ENCODE measurements at regions not wholly inside any gene's neighbourhood (a gene's known extent, or its start where the extent isn't known, plus 50 kb on each side); places are given as distances from the start of the nearest gene placed in this dataset.

DNA sequence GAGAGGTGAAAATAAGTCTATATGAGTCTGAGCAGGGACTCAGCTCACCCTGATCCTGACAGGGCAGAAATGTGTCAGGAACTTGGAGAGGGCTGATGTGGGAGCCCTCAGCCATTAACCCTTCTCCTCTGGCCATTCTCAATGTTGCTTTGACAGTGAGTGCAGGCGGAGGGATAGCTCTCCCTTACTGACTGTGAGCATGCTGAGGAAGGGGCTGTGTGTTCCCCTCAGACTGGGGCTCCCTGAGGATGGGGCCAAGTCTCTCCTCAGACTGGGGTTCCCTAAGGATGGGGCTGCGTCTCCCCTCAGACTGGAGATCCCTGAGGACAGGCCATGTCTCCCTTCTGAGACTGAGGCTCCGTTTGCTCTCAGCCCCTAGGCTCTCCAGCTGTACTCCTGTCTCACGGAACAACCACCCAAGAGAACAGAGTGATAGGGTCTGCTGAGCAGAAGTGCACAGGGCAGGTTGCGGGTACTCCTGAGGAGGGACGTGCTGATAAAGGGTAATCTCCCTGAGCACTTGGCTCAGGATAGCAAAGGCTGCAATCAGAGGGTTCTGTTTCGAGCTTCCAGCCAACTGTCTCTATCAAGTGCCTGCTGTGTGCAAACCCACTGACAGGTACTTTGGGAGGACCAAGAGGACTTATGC lies 141.0 kb downstream of the MRPL14 start:
- in situ Hi-C loops (cut with HindIII; ENCODE audit: low sequenced_read_pairs): no loop called here

DNA sequence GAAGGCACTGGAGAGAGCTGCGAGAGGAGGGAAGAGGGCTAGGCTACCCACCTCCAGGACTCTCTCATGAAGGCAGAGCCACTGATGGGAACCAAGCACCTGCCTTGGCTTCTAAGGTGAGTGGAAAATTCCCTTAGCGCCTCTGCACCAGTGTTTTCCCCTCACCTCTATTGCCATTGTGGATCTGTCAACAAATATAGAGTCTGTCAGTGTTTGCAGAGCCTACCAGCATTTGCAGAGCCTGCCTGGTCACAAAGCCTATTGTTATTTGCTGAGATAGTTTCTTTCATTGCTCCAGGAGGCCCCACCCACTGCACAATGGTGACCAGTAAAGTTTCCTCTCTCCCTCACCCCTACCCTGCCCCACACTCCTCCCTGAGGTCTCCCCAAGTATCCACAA lies 141.9 kb downstream of the MRPL14 start:
- in situ Hi-C loops (cut with HindIII; ENCODE audit: low sequenced_read_pairs): no loop called here

DNA sequence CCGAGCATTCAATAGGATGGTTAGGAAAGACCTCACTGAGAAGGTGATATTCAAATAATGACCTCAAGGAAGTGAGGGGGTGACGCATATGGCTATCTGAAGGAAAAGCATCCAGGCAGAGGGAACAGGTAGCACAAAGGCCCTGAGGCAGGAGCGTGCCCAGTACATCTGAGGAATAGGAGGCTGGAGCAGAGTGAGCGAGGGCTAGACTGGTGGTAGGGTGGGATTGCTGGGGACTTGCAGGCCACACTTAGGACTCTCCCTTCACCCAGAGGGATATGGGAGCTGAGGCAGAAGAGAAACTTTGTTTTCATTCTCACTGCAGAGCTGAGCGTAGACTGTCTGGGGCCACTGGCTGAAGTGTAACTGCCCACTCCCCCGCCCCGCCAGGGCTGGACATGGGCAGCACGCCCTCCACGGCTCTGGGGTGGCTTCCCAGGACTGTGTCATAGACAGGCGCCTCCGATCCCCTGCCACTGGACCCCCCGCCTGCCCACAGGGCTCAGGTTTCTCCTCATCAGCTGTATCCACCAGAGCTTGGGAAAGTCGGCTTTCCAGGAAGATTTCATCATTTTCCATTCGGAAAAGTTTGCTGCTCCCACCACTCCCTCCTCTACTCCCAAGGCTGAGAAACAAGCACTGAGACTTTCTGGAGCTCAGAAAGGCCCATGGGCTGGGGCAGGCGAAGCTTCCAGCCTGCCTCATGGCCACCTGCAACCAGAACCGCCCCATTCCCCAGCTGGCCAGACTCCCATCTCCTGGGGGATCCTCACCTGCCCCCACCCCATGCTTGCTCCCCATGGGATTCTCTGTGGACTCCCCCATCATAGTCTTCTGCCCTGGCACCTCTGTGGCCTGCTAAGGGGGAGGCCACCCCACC lies 142.6 kb downstream of the MRPL14 start:
- in situ Hi-C loops (cut with HindIII; ENCODE audit: low sequenced_read_pairs): no loop called here

DNA sequence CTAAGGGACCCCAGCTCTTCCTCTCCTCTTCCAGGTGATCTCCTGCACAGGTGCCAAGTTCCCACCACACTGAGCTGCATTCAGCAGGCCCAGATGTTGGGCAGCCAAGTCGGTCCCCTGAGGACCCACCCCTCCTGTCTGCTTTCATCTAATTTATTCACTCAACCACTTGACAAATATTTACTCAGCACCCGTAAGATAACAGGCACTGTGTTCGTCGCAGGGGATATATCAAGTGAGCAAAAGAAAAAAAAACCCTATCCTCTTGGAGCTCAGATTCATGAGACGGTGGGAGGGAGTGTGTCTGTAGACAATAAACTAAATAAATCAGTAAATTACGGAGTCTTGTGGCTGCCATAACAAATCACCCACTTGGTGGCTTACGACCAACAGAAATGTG lies 143.6 kb downstream of the MRPL14 start:
- in situ Hi-C loops (cut with HindIII; ENCODE audit: low sequenced_read_pairs): no loop called here

DNA sequence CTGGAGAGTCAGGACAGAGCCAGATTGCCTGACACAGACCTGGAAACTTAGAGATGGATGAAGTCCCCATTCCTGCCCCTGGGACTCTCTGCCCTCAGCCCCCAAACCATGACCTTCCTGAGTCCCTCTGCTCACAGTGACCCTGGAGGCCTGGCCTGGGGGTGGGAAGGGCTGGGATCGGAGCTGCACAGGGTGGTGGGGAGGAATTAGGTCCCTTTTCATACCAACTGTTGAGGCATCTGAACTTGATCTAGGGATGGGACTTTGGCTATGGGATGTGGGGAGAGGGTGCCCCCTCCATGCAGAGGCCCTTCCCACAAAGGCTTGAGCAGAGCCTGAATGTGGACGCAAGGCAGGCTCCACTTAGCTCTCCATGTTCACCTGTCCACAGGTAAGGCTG lies 144.1 kb downstream of the MRPL14 start:
- in situ Hi-C loops (cut with HindIII; ENCODE audit: low sequenced_read_pairs): no loop called here

DNA sequence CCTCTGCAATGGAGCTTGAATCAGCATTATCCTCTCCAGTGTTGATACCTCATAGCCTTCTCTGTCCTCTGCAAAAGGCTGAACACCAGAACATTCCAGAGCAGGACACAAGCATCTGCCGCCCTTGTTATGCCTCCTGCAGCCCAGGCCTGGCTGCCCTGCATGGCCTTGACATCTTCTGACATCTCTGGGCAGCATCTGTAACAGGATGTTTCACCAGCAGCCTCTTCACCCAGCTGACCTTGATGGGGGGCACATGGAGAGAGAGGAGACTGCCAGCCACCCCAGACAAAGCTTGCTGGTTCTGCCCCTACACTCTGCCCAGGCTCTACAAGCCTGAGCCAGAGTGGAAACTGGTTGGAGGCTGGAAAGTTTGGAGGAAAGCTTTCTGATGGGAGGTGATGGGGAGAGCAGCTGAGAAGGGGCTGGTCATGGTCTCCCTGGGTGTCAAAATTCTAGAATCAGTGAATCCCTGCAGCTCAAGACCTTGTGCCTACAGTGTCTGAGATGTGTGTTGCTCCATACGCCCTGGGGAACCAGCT lies 145.1 kb downstream of the MRPL14 start:
- in situ Hi-C loops (cut with HindIII; ENCODE audit: low sequenced_read_pairs): no loop called here

DNA sequence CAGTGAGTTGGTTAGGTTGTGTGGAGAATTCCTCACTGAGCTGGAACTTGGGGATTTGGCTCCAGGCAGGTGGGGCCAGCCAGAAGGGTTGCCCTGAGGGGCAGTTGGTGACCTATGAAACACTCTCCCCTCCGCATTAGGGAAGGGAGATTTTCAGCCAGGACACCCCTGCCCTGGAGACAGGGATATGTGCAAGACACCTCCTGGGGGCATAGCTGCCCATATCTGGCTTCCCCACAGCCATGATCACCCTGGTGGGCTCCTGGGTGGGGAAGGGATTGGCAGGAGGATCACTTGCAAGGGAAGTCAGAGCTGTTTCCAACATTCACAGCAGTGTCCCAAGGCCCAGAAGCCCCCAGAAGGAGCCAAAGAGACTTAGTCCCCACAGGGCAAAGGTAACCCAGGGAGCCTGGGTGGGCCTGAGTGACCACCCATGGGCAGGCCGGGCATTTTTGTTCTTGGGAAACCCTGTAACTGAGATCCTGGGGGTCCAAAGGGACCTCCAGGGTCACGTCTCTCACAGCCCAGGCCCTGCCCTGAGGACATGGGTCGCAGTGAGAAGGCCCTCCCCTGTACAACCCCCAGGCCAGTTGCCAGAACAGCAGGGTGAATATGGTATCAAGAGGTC lies 145.8 kb downstream of the MRPL14 start:
- in situ Hi-C loops (cut with HindIII; ENCODE audit: low sequenced_read_pairs): no loop called here

DNA sequence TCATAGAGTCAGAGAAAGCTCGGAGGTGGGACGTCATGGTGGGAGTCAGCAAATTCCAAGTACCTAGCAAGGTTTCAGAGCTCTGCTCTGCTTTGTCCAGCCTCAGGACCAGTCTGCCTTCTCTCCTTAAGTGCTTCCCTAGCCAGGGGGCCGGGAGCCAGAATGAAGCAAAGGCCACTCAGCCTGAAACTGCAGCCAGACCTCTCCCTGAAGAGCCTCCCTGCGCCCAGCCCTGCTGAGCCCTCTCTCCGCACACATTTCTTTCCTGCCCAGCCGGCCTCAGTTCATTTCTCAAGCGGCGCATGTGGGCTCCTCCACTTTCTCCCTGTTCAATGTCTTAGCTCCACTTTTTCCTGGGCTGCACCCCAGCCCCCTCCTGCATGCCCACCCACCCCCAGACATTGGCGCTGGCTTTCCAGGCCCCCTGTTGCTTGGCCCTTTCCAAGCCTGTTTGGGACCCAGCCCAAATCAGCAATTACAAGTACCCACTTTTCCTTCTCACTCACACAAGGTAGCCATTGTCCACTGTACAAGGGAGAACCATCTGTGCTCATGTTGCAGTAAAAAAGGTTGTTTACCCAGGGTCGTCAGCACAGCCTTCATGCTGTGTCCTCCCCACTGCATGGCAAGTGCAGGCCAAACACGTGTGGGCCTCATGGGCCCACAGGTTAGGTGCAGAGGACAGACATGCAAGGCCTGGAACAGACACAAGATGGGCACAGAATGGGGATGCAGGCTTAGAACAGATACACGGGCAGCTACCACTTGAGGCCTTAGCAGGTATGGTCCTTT lies 147.1 kb downstream of the MRPL14 start:
- in situ Hi-C loops (cut with HindIII; ENCODE audit: low sequenced_read_pairs): no loop called here

DNA sequence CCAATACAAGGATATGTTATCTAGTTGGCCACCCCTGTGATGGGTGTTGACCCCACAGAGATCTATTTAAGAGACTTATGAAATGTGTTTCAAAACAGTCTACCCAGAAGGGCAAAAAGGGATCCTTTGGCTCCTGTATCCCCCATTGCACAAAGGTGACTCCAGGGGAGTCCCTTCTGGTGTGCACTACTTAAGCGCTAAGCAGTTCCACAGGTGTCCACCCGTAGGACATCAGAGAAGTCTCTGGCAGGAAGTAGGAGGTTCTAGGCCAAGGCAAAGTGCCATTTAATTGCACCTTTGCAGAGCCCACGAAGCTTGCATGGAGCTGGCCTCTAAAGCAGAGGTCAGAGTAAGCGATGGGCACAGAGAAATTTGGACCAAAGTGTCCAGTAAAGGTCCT lies 147.7 kb downstream of the MRPL14 start:
- in situ Hi-C loops (cut with HindIII; ENCODE audit: low sequenced_read_pairs): loop anchor here (5.0 kb wide), 2 partner anchors 68 to 87 kb away; no protein-coding TSS in a partner anchor

DNA sequence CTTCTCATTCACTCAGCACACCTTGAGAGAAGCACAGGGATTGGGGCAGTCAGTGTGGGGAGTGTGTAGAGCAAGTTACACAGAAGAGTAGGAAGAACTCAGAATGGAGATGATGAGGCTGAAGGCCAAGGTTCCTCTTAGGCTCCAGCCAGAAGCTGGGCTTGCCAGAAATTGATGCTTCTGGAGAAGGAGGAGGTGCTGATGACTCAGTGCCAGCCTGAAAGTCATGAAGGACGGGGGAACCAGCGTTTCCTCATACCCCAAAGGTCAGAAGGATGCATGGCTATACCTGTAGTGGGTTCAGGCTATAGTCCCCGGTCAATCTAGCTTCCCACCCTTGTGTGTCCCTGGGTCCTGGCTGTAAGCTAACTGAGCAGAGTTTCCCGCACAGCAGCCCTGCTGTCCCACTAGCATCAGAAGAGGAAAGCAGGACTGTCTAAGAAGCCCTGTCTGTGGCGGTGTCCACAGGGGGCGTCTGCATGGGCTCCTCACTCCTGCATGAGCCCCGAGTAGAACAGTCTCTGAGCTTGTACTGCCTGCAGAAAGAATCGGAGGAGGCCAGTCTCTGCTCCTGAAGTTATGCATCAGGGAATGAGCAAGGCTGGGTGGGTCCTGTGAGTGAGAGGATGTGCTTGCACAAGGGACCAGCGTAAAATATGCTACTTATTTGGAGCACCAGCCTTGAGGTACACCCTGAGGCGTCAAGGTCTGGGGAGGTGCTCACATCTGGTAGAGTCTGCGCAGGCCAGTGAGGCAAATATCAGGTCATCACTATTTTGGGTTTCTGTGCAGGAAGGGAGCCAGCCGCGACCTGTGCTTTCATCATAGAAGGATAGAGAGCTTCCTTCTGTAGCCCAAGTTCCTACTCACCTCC lies 148.5 kb downstream of the MRPL14 start:
- in situ Hi-C loops (cut with HindIII; ENCODE audit: low sequenced_read_pairs): loop anchor here (5.0 kb wide), 2 partner anchors 69 to 86 kb away; no protein-coding TSS in a partner anchor

DNA sequence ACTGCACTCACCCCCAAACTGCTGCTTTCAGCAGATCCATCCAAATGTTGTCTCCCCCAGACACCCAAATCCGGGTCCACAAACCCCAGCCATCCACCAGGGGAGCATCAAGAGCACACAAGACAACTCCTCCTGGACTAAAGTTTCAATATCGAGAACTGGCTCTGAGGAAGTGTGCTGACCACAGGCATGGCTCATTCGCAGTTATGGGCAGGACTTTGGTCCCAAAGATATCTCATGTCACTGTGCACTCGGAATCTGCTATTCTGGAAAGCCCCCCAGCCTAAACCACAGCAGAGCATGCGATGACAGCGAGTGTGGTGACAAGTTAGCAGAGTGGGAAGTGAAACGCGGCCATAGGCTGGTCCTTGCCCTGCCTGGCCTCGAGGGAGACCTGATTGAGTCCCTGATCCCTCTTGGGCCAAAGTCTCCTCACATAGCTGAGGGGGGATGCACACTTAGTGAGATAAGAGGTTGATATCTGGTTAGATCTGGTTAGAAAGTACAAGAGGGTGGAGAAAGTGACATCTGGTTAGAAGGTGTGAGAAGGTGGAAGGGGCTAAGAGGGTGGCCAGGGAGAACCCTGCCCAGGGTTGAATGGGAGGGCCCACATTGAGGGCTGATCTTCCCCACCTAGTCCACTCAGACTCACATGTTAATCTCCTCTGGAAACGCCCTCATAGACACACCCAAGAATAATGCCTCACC lies 149.7 kb downstream of the MRPL14 start:
- in situ Hi-C loops (cut with HindIII; ENCODE audit: low sequenced_read_pairs): loop anchor here (5.0 kb wide), 2 partner anchors 70 to 85 kb away; no protein-coding TSS in a partner anchor

DNA sequence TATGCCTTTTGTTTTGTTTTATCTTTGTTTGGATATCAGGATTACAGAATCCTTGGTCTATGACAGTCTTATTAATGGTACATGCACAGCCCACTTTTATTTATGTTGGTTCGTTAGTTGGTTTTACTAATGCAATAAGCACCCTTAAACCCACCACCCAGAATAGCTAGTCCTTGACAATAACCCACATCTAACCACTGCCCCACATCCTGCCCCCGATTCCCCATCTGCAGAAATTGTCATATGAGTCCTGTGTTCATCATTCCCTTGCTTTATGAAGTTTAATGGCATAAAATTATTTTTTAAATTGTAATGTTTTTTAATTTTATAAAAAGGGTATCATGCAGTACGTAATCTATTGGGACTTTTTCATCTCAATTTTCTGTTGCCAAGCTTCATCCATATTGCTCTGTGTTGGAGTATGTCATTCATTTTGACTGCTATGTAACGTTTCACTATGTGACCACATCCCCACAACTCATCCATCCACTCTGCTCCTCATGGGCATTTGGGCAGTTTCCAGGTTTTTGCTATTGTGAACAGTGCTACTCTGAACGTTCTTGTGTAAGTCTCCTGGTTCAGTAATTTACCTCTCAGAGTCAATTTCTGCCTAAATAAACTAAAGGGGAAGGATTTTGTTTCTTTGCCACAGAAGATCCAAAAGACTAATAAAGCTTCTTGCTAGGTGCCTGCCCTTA lies 150.4 kb downstream of the MRPL14 start:
- in situ Hi-C loops (cut with HindIII; ENCODE audit: low sequenced_read_pairs): loop anchor here (5.0 kb wide), 2 partner anchors 70 to 85 kb away; no protein-coding TSS in a partner anchor

DNA sequence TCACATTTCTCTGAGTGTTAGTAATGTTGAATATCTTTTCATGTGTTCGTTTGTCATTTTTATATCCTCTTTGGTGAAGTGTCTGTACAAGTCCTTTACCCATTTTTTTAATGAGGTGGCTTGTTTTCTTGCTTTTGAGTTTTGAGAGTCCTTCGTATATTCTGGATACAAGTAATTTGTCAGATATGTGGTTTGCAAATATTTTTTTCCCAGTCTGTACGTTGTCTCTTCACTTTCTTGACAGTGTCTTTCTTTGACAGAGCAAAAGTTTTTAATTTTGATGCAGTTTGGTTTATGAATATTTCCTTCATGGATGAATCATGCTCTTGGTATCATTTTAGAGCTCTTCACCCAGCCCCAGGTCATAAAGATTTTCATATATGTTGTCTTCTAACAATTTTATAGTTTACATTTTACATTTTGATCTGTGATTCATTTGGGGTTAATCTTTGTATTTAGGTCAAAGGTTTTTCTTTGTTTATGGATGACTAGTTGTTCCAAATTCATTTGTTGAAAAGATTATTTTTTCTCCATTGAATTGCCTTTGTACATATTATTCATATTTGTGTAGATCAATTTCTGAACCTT lies 152.5 kb downstream of the MRPL14 start:
- in situ Hi-C loops (cut with HindIII; ENCODE audit: low sequenced_read_pairs): loop anchor here (5.0 kb wide), 2 partner anchors 73 to 82 kb away; no protein-coding TSS in a partner anchor

DNA sequence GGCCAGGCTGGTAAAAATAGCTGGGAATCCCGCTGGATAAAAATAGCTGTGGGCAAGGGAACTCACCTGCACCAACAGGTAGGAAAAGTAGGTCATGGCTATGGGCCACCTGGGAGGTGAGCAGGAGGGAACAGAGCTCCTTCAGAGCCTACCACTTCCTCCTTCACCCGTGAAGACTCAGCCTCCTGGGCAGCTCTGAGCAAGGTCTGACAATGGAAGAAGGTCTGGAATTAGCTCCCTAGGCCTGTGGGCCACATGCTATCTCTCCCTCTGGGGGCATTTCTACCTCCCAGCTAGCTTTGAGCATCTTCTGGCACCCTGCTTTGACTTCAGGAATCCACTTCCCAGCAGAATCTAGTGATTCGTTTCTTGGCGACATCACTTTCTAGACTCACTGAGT lies 153.9 kb downstream of the MRPL14 start:
- in situ Hi-C loops (cut with HindIII; ENCODE audit: low sequenced_read_pairs): no loop called here

DNA sequence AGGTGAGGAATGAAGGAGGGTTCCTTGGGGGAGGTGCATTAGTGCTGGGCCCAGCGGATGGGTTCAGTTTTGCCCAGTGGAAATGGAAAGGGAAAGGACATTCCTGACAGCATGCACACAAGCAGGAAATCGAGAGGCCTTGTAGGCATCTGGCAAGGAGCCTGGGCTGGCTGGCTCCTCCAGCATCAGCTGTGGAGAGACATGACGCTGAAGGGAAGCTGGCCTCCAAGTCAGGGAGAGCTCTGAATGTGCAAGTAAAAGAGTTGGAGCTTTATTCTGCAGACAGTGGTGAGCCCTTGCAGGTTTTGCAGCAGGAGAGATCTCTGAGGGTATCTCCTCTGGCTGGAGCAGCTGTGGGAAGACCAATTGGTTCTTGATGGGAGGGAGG lies 154.3 kb downstream of the MRPL14 start:
- in situ Hi-C loops (cut with HindIII; ENCODE audit: low sequenced_read_pairs): no loop called here

DNA sequence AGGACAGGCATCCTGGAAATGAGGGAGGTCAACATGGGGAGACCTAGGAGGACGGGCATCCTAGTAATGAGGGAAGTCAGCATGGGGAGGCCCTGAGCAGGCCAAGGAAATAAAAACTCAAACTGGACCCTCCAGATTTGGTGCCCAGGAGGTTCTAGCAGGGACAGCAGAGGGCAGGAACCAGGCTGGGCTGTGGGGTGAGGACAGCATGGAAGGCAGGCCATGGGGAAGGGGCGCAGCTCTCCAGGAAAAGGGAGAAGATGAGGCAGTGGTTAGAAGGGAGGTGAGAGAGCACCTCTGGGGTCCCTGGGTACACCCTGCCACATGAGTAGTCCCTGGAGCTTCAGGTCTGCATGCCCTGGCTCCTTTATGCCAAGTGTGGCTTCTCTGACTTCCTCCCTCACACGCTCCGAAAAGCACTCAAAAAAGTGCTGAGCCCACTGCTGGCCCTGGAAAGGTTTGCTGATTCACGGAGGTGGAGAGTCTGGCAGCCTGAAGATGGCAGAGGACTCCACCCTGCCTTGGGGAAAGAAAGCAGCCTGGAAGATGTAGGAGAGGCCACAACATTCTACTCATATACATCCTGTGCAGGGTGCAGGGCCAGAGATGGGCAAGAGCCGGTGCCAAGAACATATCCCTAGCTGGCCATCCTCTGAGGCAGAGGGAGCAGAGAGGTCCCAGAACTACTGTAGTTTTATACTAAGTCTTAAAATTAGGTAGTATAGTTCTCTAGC lies 154.9 kb downstream of the MRPL14 start:
- in situ Hi-C loops (cut with HindIII; ENCODE audit: low sequenced_read_pairs): no loop called here

DNA sequence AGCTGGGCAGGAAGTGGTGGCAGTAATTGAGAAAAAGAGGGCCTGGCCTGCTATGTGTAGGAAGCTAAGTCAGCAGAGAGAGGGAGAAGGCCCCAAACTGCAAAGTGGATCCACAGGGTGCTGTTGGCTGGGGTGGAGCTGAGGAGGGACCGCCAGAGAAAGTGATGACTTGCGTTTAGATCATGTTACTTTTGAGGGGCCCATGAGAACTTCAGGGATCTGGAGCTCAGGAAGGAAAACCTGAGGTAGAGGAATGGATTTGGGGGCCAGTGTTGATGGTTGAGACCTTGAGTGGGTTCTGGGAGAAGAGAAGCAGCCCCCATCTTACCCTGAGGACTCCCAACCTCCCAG lies 155.5 kb downstream of the MRPL14 start:
- in situ Hi-C loops (cut with HindIII; ENCODE audit: low sequenced_read_pairs): no loop called here
